ENCODE measurements at regions not wholly inside any gene's neighbourhood (a gene's known extent, or its start where the extent isn't known, plus 50 kb on each side); places are given as distances from the start of the nearest gene placed in this dataset.

- TF ChIP-seq POLR2A (IDR thresholded peaks at IDR 0.05; ENCODE audit: low read depth, low read length) (no peak), POLR2AphosphoS5 (IDR thresholded peaks at IDR 0.05; ENCODE audit: low read depth, low read length) (no peak)
Observed at GRCh38 chr15:94059013-94059587, 172.3 kb upstream of the MCTP2 start.
